ENCODE measurements at regions not wholly inside any gene's neighbourhood (a gene's known extent, or its start where the extent isn't known, plus 50 kb on each side); places are given as distances from the start of the nearest gene placed in this dataset.

DNA sequence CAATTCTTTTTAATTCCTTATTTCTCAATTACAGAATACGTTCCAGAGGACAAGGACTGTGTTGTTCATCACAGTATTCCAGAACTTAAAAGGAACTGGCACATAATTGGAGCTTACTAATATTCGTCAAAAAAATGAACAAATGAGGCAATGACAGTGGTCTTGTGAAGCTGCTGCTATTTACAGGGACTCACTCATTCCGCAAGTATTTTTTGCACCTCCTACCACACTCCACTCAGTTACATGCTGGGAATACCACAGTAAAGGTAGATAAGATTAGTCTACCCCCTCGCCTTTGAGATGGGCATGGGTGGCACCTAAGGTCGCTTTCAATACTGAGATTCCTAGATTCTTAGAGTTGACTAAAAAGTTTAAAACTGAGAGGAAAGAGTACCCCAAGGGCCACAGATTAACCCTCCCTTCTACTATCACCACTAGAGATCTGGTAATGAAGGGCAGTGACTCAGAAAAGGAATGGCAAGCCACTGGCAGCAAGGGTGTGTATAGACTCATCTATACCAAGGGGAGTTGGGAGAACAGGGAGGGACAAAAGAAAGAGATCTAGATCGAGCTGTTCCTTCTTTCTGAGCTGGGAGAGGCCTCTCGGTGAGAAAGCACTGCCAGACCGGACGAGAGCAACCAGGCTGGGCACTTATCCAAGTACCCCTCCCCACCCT lies 85.0 kb downstream of the RPL27A start:
- H3K27ac Mint-ChIP-seq = no peak overlapping the region
- ATAC-seq (ENCODE audit: low read depth) (no peak), DNase-seq (no peak)
- Histone ChIP-seq H3K79me2 (ENCODE audit: control insufficient read depth, insufficient read depth, low read length) (no peaks in the 10 kb centered on the region), H3K9me3 (ENCODE audit: control extremely low read depth in 1 of 3, control insufficient read depth in 2 of 3, insufficient read depth in 1 of 3, low read length in 2 of 3) (no peaks in the 10 kb centered on the region), H3K9ac (ENCODE audit: low read length) (no peak overlapping the region), H3K27me3 (replicated peaks in 1 of 4; ENCODE audit: control extremely low read depth in 1 of 4, control insufficient read depth in 3 of 4, insufficient read depth in 4 of 4, low read length in 3 of 4) (no peaks in the 10 kb centered on the region), H3K4me1 (ENCODE audit: control insufficient read depth in 2 of 2, insufficient read depth in 2 of 2, low read length in 2 of 2) (no peaks in the 10 kb centered on the region), H3K27ac (ENCODE audit: low read length in 2 of 2) (no peak overlapping the region), H3K4me2 (replicated peaks; ENCODE audit: low read depth, low read length, poor library complexity, severe bottlenecking) (no peak overlapping the region), H2AFZ (ENCODE audit: insufficient read depth, low read depth, low read length, poor library complexity, severe bottlenecking) (no peak overlapping the region), H3K4me3 (ENCODE audit: control extremely low read depth in 1 of 5, extremely low read depth in 1 of 5, insufficient read depth in 1 of 5, low read depth in 2 of 5, low read length in 4 of 5) (no peak overlapping the region), H4K20me1 (ENCODE audit: control insufficient read depth, insufficient read depth, low read length, poor library complexity, severe bottlenecking) (no peaks in the 10 kb centered on the region), H3K36me3 (replicated peaks in 1 of 2; ENCODE audit: control extremely low read depth in 1 of 2, control insufficient read depth in 1 of 2, extremely low read depth in 1 of 2, insufficient read depth in 2 of 2, low read length in 1 of 2) (no peaks in the 10 kb centered on the region)
- ChIA-PET POLR2A (no interaction called here), CTCF (no interaction called here)
- no peak overlapping the region for H3K4me3 Mint-ChIP-seq
- no peak for TF ChIP-seq EZH2 (IDR thresholded peaks at IDR 0.05; ENCODE audit: borderline replicate concordance, insufficient read depth, low read depth, low read length, poor library complexity, severe bottlenecking)
- TF ChIP-seq, protein P1, sequence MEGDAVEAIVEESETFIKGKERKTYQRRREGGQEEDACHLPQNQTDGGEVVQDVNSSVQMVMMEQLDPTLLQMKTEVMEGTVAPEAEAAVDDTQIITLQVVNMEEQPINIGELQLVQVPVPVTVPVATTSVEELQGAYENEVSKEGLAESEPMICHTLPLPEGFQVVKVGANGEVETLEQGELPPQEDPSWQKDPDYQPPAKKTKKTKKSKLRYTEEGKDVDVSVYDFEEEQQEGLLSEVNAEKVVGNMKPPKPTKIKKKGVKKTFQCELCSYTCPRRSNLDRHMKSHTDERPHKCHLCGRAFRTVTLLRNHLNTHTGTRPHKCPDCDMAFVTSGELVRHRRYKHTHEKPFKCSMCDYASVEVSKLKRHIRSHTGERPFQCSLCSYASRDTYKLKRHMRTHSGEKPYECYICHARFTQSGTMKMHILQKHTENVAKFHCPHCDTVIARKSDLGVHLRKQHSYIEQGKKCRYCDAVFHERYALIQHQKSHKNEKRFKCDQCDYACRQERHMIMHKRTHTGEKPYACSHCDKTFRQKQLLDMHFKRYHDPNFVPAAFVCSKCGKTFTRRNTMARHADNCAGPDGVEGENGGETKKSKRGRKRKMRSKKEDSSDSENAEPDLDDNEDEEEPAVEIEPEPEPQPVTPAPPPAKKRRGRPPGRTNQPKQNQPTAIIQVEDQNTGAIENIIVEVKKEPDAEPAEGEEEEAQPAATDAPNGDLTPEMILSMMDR (IDR thresholded peaks at IDR 0.05) = no peak
- peaks cover 3% of the 10 kb centered on the region for H3K27me3 Mint-ChIP-seq
- no peaks in the 10 kb centered on the region for H3K4me1 Mint-ChIP-seq
- H3K9me3 Mint-ChIP-seq (ENCODE audit: insufficient read depth) = no peaks in the 10 kb centered on the region
- 91% methylated on average over 3 of the region's 9 CpGs for WGBS (ENCODE audit: insufficient coverage)
- intact Hi-C loops (cut with micrococcal nuclease) = no loop called here

DNA sequence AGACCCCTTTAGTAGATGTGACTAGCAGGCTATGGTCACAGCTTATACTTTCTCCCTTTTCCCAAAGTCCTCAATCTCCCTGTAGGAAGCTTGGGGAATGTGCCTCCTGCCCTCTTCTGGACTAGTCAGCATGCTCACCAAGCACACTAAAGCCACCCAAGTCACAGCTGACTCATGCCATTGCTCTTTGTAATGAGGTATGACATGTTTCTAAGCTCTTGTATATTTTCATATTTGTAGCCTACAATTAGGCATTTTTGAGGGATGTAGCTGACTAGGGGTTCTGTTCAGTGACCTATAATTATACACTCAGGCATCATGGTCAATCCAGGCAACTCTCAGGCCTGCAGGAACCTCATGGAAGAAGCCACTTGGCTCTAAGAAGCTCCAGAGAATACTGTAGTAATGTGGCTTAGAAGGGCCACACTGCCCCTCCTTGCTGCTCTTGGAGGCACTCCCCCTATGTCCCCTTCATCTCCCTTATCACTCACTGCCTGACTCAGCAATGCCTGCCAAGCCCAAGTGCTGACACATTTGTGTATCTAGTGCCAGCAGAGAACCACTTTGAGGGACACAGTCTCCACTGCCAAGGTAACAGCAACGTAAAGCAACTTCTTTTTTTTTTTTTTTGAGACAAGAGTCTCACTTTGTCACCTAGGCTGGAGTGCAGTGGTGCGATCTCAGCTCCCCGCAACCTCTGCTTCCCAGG lies 86.2 kb downstream of the RPL27A start:
- no peak overlapping the region for H3K27ac ChIP-seq (ENCODE audit: low read length in 2 of 2)
- WGBS (ENCODE audit: insufficient coverage) = no CpG with 5 or more reads among the region's 3 CpGs
- H3K4me2 ChIP-seq (replicated peaks; ENCODE audit: low read depth, low read length, poor library complexity, severe bottlenecking) = no peak overlapping the region
- H3K4me1 ChIP-seq (ENCODE audit: control insufficient read depth in 2 of 2, insufficient read depth in 2 of 2, low read length in 2 of 2) = no peaks in the 10 kb centered on the region
- no peak overlapping the region for H3K27ac Mint-ChIP-seq
- intact Hi-C loops (cut with micrococcal nuclease) = no loop called here
- no peaks in the 10 kb centered on the region for H4K20me1 ChIP-seq (ENCODE audit: control insufficient read depth, insufficient read depth, low read length, poor library complexity, severe bottlenecking)
- DNase-seq = no peak
- no peak overlapping the region for H2AFZ ChIP-seq (ENCODE audit: insufficient read depth, low read depth, low read length, poor library complexity, severe bottlenecking)
- H3K4me1 Mint-ChIP-seq = no peaks in the 10 kb centered on the region
- H3K9me3 ChIP-seq (ENCODE audit: control extremely low read depth in 1 of 3, control insufficient read depth in 2 of 3, insufficient read depth in 1 of 3, low read length in 2 of 3) = no peaks in the 10 kb centered on the region
- peaks cover 3% of the 10 kb centered on the region for H3K27me3 Mint-ChIP-seq
- no peak overlapping the region for H3K9ac ChIP-seq (ENCODE audit: low read length)
- CTCF ChIA-PET = no interaction called here
- no peak for ATAC-seq (ENCODE audit: low read depth)
- H3K4me3 Mint-ChIP-seq = no peak overlapping the region
- no peaks in the 10 kb centered on the region for H3K79me2 ChIP-seq (ENCODE audit: control insufficient read depth, insufficient read depth, low read length)
- no peaks in the 10 kb centered on the region for H3K36me3 ChIP-seq (replicated peaks in 1 of 2; ENCODE audit: control extremely low read depth in 1 of 2, control insufficient read depth in 1 of 2, extremely low read depth in 1 of 2, insufficient read depth in 2 of 2, low read length in 1 of 2)
- no peak overlapping the region for H3K4me3 ChIP-seq (ENCODE audit: control extremely low read depth in 1 of 5, extremely low read depth in 1 of 5, insufficient read depth in 1 of 5, low read depth in 2 of 5, low read length in 4 of 5)
- POLR2A ChIA-PET = no interaction called here
- no peaks in the 10 kb centered on the region for H3K27me3 ChIP-seq (replicated peaks in 1 of 4; ENCODE audit: control extremely low read depth in 1 of 4, control insufficient read depth in 3 of 4, insufficient read depth in 4 of 4, low read length in 3 of 4)
- no peak for TF ChIP-seq EZH2 (IDR thresholded peaks at IDR 0.05; ENCODE audit: borderline replicate concordance, insufficient read depth, low read depth, low read length, poor library complexity, severe bottlenecking)
- TF ChIP-seq, protein P1 (IDR thresholded peaks at IDR 0.05) = no peak
- H3K9me3 Mint-ChIP-seq (ENCODE audit: insufficient read depth) = no peaks in the 10 kb centered on the region

Data from B cell (primary cell).